Large intestine (tissue), 3 donors: ENCODE measurements at regions not wholly inside any gene's neighbourhood (a gene's known extent, or its start where the extent isn't known, plus 50 kb on each side); places are given as distances from the start of the nearest gene placed in this dataset.

Source experiments
- DNase-seq, 2 donors: peaks; one replicate each; pipeline versions ENCODE4 v3.0.0 to v3.0.0-alpha.2; 2013
- H3K27ac ChIP-seq: one replicate; pipeline ENCODE4 v1.5.1; 2013; ENCODE audit warnings: low read length
- H3K27me3 ChIP-seq: 2 replicates; pipeline ENCODE4 v1.6.1; 2013; ENCODE audit warnings: low read length; ENCODE audit not compliant: control insufficient read depth, insufficient read depth
- H3K36me3 ChIP-seq: 2 replicates; pipeline ENCODE4 v1.6.1; 2013; ENCODE audit warnings: low read length; ENCODE audit not compliant: control insufficient read depth, insufficient read depth
- H3K4me1 ChIP-seq: one replicate; pipeline ENCODE4 v1.6.1; 2013; ENCODE audit warnings: low read length; ENCODE audit not compliant: control insufficient read depth, insufficient read depth
- H3K4me3 ChIP-seq: one replicate; pipeline ENCODE4 v1.5.1; 2013; ENCODE audit warnings: low read length
- H3K9me3 ChIP-seq: one replicate; pipeline ENCODE4 v1.6.1; 2013; ENCODE audit warnings: mild to moderate bottlenecking, low read depth, low read length, moderate library complexity; ENCODE audit not compliant: control insufficient read depth
- WGBS: methylation state at CpG from one replicate; pipeline ENCODE4 v1.1.5; 2013; ENCODE audit warnings: low lambda C conversion rate; ENCODE audit not compliant: insufficient coverage; 5-methylcytosine and 5-hydroxymethylcytosine counted together

DNA sequence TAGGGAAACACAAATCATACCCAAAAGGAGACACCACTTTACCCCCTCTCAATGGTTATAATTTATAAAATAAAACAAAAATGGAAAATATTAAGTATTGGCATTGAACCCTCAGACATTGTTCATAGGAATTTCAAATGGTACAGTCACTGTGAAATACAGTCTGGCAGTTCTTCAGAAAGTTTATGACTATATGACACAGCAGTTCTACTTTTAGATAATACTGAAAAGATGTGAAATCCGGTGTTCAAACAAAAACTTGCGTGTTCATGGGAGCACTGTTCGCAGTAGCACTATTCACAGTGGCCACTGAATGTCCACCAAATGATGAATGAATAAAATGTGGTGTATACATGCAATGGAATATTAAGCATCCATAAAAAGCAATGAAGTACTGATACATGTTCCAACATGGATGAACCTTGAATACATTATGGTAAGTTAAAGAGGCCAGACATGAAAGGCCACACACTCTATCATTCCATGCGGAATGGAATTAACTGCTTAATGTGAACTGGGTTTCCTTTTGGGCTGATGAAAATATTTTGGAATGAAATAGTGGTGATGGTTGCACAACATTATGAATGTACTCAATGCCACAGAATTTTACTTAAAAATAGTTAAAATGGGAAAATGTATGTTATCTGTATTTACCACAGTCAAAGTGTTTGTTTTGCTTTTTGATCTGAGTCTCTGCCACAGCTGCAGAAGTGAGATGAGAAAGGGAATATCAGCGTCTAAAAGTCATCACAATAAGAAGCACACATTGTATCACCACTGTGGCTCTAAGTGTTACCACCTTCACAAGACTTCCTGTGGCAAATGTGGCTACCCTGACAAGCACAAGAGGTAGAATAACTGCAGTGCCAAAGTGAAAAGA lies 864.6 kb downstream of the SUCLG1 start:
- Histone ChIP-seq H3K4me3 (no peak overlapping the region), H3K4me1 (no peaks in the 10 kb centered on the region), H3K27me3 (no peaks in the 10 kb centered on the region), H3K9me3 (no peaks in the 10 kb centered on the region), H3K36me3 (no peaks in the 10 kb centered on the region), H3K27ac (no peak overlapping the region)
- WGBS: 100% methylated on average over 1 of the region's 5 CpGs
- no peak for DNase-seq

DNA sequence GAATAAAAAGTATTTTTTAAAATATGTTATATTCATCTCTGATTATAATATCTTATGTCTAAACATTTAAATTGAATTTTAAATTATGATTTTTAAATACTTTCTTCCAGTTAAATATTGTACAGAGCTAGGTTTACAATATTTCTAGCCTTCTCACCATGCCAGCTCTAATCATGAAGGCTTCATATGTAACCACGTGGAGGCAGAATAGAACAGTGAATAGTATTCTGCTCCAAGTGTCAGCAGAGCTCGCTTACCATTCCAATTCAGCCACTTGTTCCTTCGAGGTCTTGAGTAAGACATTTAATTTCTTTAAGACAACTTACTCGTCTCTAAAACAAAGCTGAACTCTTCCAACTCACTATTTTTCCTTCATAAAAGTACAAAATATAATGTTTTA lies 871.8 kb downstream of the SUCLG1 start:
- H3K4me3 ChIP-seq: no peak overlapping the region
- H3K4me1 ChIP-seq: no peaks in the 10 kb centered on the region
- DNase-seq: no peak
- H3K27me3 ChIP-seq: no peaks in the 10 kb centered on the region
- no peaks in the 10 kb centered on the region for H3K9me3 ChIP-seq
- WGBS: 100% methylated on average over 1 of the region's 4 CpGs
- H3K36me3 ChIP-seq: no peaks in the 10 kb centered on the region
- no peak overlapping the region for H3K27ac ChIP-seq

DNA sequence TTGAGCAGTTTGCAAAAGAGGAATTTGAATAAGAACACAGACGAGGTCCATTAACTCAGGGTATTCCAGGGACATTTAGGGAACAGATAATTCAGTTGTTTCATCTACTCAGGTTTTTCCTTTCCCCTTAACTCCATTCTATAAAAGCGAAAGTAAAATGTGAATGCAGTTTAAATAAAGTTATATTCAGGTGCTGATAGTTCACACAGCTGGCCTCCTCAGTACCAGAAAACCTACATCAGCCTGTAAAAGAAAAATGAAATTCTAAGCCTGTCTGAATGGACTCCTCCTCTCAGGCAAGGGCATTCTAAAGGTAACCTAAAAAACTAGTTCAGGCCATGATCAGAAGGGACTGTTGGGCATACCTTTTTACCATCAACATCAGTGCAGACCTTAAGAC lies 873.8 kb downstream of the SUCLG1 start:
- Histone ChIP-seq H3K36me3 (no peaks in the 10 kb centered on the region), H3K27me3 (no peaks in the 10 kb centered on the region), H3K9me3 (no peaks in the 10 kb centered on the region), H3K27ac (no peak overlapping the region), H3K4me1 (no peaks in the 10 kb centered on the region), H3K4me3 (no peak overlapping the region)
- WGBS: 100% methylated on average over 2 of the region's 2 CpGs
- DNase-seq: no peak

DNA sequence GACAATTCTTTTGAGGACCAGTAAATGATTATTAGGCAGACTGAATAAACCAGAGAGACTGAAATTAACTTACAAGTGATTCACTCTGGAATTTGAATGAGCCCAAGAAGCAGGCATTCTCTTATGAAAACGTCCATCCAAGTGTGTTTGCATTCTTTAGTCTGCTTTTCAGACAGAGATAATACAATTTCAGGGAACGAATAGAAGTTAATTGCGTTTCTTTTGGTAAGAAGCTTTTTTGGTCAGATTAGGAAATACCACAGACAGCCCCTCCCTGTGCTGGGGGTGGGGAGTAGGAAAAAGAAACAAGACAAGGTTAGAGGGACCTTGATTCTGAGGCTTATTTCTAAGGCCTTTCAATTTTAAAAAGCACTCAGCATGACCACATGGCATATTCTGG lies 874.4 kb downstream of the SUCLG1 start:
- whole genome bisulfite sequencing: no CpG with 5 or more reads among the region's 3 CpGs
- no peak for DNase-seq
- Histone ChIP-seq H3K9me3 (no peaks in the 10 kb centered on the region), H3K36me3 (no peaks in the 10 kb centered on the region), H3K4me1 (no peaks in the 10 kb centered on the region), H3K27me3 (no peaks in the 10 kb centered on the region), H3K4me3 (no peak overlapping the region), H3K27ac (no peak overlapping the region)

DNA sequence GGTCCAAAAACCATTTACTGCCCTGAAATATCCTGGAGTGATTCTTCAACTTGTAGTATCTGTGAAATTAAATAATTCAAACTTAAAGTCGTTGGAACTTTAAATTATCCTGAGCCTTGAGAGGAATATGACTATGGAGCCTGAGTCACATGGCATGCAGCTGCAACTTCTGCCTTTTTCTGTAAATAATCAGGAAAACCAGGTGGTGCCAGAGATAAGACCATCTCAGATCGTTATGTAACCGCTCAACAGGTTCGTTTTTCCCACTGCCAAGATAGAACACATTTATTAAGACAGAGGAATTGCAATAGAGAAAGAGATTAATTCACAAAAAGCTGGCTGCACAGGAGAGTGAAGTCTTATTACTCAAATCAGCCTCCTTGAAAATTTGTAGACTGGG lies 876.5 kb downstream of the SUCLG1 start:
- no peak for DNase-seq
- no CpG with 5 or more reads among the region's 4 CpGs for WGBS
- no peaks in the 10 kb centered on the region for H3K4me1 ChIP-seq
- no peak overlapping the region for H3K27ac ChIP-seq
- no peaks in the 10 kb centered on the region for H3K36me3 ChIP-seq
- H3K27me3 ChIP-seq: no peaks in the 10 kb centered on the region
- H3K9me3 ChIP-seq: no peaks in the 10 kb centered on the region
- no peak overlapping the region for H3K4me3 ChIP-seq

DNA sequence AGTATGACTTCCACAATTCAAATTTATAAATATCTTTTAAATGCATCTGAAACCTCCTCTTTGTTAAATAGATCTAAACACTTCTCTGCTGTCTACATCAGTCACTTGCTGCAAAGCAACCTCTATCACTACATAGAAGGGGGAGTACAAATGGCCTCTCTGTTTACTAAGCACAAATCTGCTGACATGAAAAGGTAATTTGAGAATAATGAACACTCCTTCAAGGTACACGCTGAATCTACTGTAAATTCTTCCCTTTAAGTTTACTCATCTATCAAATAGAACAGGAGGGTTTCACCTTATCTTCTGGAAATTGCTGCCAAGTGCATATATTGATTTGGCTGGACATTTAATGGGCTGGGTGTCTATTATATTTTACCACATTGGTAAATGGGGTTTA lies 879.6 kb downstream of the SUCLG1 start:
- no peaks in the 10 kb centered on the region for H3K36me3 ChIP-seq
- no peaks in the 10 kb centered on the region for H3K27me3 ChIP-seq
- H3K4me1 ChIP-seq: no peaks in the 10 kb centered on the region
- WGBS: 40% methylated on average over 1 of the region's 1 CpG
- no peak for DNase-seq
- H3K27ac ChIP-seq: no peak overlapping the region
- no peak overlapping the region for H3K4me3 ChIP-seq
- H3K9me3 ChIP-seq: no peaks in the 10 kb centered on the region

DNA sequence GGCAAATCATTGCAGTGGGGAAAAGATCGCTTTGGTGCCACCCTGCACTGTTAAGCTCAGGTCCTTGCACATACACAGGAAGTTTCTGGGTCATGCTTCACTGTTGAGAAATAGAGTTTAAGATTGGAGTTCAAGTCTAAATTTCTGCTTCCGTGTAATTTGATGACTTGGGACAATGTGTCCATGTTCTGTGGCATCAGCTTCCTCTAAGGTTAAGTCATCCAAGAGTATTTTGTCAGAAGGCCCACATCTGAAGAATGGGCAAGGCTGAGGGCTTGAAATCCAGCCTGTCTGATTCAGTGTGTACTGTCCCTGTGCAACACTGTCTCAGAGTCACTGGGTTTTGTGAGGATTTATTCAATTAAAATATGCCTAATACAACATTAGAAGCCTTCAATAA lies 880.7 kb downstream of the SUCLG1 start:
- no CpG with 5 or more reads among the region's 2 CpGs for WGBS
- Histone ChIP-seq H3K27me3 (no peaks in the 10 kb centered on the region), H3K4me1 (no peaks in the 10 kb centered on the region), H3K27ac (no peak overlapping the region), H3K9me3 (no peaks in the 10 kb centered on the region), H3K36me3 (no peaks in the 10 kb centered on the region), H3K4me3 (no peak overlapping the region)
- no peak for DNase-seq

DNA sequence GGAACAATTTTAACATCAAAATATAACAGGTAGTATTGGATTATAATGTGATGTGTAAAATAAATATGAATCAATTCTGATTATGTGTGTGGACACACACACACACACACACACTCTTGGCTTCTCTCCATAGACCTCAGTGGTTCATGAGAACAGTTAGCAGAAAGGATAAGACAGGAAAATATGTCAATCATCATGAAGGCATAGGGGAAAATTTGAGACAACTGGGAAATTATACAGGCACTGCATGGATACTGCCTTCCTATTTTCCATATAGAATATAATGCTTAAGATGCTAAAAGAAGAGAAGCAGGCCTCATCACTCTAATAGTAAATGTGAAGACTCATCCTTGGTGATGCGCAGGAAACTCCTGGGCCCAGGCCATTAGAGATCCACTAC lies 884.5 kb downstream of the SUCLG1 start:
- Histone ChIP-seq H3K4me3 (no peak overlapping the region), H3K36me3 (no peaks in the 10 kb centered on the region), H3K4me1 (no peaks in the 10 kb centered on the region), H3K27ac (no peak overlapping the region), H3K9me3 (no peaks in the 10 kb centered on the region), H3K27me3 (no peaks in the 10 kb centered on the region)
- no peak for DNase-seq
- WGBS: no CpG with 5 or more reads among the region's 1 CpG

DNA sequence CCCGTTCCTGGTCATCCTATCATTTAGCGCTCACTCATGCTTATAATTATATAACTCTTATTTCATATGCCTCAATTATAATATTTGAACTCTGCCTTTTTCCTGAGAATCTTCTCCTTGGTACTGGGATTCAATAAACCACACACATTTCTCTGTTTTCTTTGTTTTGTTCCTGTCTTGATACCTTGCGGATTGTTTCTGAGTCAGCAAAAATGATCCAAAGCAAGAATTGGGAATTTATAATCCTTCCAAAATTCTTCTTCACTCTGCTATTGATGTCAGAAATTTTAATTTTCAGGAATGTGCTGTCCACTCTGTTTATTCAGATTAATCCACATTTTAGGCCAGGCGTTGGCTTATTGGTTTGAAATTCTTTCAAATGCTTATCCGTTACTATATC lies 886.0 kb downstream of the SUCLG1 start:
- 92% methylated on average over 2 of the region's 5 CpGs for WGBS

DNA sequence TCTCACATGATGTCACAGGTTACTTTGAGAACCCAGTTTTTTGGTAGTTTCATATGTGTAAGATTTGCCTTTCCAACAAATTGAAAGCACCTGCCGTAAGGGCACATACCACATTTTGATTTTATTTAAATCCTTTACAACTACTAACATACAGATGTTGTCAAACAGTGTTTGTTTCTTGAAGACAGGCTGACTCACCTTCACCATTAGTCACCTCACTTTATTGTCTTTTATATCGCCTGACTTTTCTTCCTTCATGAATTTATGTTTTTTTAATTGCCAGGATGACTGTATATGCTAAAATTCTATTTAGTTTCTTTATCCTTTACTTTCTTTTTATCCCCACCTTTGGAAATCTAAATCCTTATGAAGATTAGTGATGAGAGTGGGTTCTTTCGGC lies 886.7 kb downstream of the SUCLG1 start:
- no peaks in the 10 kb centered on the region for H3K27me3 ChIP-seq
- H3K36me3 ChIP-seq: no peaks in the 10 kb centered on the region
- DNase-seq: no peak
- H3K4me3 ChIP-seq: no peak overlapping the region
- H3K9me3 ChIP-seq: no peaks in the 10 kb centered on the region
- no peaks in the 10 kb centered on the region for H3K4me1 ChIP-seq
- WGBS: 93% methylated on average over 3 of the region's 3 CpGs
- no peak overlapping the region for H3K27ac ChIP-seq

More for the DNA sequence above, 886.0 kb downstream of the SUCLG1 start:
- Histone ChIP-seq H3K4me3 (no peak overlapping the region), H3K27ac (no peak overlapping the region), H3K27me3 (no peaks in the 10 kb centered on the region), H3K36me3 (no peaks in the 10 kb centered on the region), H3K4me1 (no peaks in the 10 kb centered on the region), H3K9me3 (no peaks in the 10 kb centered on the region)
- no peak for DNase-seq

DNA sequence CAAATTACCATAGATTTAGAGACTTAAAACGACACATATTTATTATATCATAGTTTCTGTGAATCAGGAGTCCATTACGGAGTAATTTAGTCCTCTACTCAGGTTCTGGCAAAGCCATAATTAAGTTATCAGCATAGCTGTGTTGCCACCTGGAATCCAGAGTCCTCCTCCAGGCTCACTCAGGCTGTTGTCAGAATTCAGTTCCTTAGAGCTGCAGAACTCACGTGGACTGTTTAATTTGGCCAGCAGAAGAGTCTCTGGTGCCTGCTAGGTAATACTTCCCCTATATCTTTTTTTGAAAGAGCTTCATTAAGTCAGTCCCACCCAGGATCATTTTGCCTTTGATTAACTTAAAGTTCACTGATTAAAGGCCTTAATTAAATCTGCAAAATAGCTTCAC lies 891.5 kb downstream of the SUCLG1 start:
- Histone ChIP-seq H3K9me3 (no peaks in the 10 kb centered on the region), H3K27me3 (no peaks in the 10 kb centered on the region), H3K4me1 (no peaks in the 10 kb centered on the region), H3K36me3 (no peaks in the 10 kb centered on the region), H3K27ac (no peak overlapping the region), H3K4me3 (no peak overlapping the region)
- DNase-seq: no peak
- no CpG with 5 or more reads among the region's 3 CpGs for WGBS
